H1 (cell line): ENCODE measurements at regions not wholly inside any gene's neighbourhood (a gene's known extent, or its start where the extent isn't known, plus 50 kb on each side); places are given as distances from the start of the nearest gene placed in this dataset.

Experiments
- CTCF ChIA-PET: fragments of 300-600 bp; sonication (Branson Sonifier 250); formaldehyde crosslinking; loops from one replicate; lab custom pipeline; 2021; ENCODE audit not compliant: partially characterized antibody; lab: Charles Lee
- POLR2A ChIA-PET: fragments of 300-600 bp; sonication (Branson Sonifier 250); formaldehyde crosslinking; loops from one replicate; lab custom pipeline; 2021; ENCODE audit warnings: inconsistent platforms; ENCODE audit not compliant: partially characterized antibody; lab: Charles Lee
- DNase-seq, 2 experiments: peaks; one replicate each; pipeline versions ENCODE4 v3.0.0 to v3.0.0-alpha.2; 2010 to 2022; ENCODE audit warnings: low spot score in 2 of 2, low read depth in 1 of 2, mixed read lengths in 1 of 2
- FAIRE-seq: peaks from 2 replicates; lab custom pipeline; 2011; peaks lifted over from hg19 to GRCh38; lab: Jason Lieb, UNC
- H2AFZ ChIP-seq: 2 replicates; pipeline ENCODE4 v1.8.1; 2012; ENCODE audit warnings: low read length, inconsistent platforms
- H2AK5ac ChIP-seq: 2 replicates; pipeline ENCODE4 v1.6.1; 2013; ENCODE audit warnings: low read depth, low read length
- H2BK120ac ChIP-seq: replicated peaks from 2 replicates; pipeline ENCODE3; 2013; ENCODE audit warnings: low read depth, low read length, inconsistent platforms
- H2BK12ac ChIP-seq: 2 replicates; pipeline ENCODE4 v1.6.1; 2013; ENCODE audit warnings: low read depth, low read length
- H2BK15ac ChIP-seq: 2 replicates; pipeline ENCODE4 v1.6.1; 2013; ENCODE audit warnings: low read length
- H2BK20ac ChIP-seq: 2 replicates; pipeline ENCODE4 v1.6.1; 2013; ENCODE audit warnings: low read length
- H2BK5ac ChIP-seq: 2 replicates; pipeline ENCODE4 v1.6.1; 2013; ENCODE audit warnings: low read depth, low read length
- H3K14ac ChIP-seq: 2 replicates; pipeline ENCODE4 v1.6.1; 2013; ENCODE audit warnings: inconsistent platforms; ENCODE audit not compliant: insufficient read length
- H3K18ac ChIP-seq: 2 replicates; pipeline ENCODE4 v1.6.1; 2013; ENCODE audit warnings: low read length; ENCODE audit errors: extremely low read depth
- H3K23ac ChIP-seq: 2 replicates; pipeline ENCODE4 v1.6.1; 2013; ENCODE audit warnings: inconsistent platforms; ENCODE audit not compliant: insufficient read length
- H3K23me2 ChIP-seq: 2 replicates; pipeline ENCODE4 v1.6.1; 2013; ENCODE audit warnings: low read depth, low read length
- H3K27ac ChIP-seq: 2 replicates; pipeline ENCODE4 v1.6.1; 2011; ENCODE audit warnings: low read depth, low read length, inconsistent platforms
- H3K27me3 ChIP-seq, 4 experiments: replicated peaks in 1 of 4; 1 replicate in 1 of 4; 2 replicates in 3 of 4; pipeline versions ENCODE4 v1.6.1 to v1.8.1; 2011 to 2013; ENCODE audit warnings: low read length in 3 of 4, mild to moderate bottlenecking in 3 of 4, inconsistent platforms in 2 of 4, mixed read lengths in 2 of 4, moderate library complexity in 1 of 4; ENCODE audit not compliant: control insufficient read depth in 3 of 4, insufficient read depth in 3 of 4; ENCODE audit errors: extremely low read depth in 1 of 4
- H3K36me3 ChIP-seq, 4 experiments: 2 replicates each; pipeline versions ENCODE4 v1.6.1 to v1.8.1; 2011 to 2013; ENCODE audit warnings: mild to moderate bottlenecking in 4 of 4, low read length in 3 of 4, moderate library complexity in 2 of 4, control low read depth in 1 of 4, inconsistent platforms in 1 of 4; ENCODE audit not compliant: insufficient read depth in 4 of 4, control insufficient read depth in 2 of 4
- H3K4ac ChIP-seq: replicated peaks from 2 replicates; pipeline ENCODE3; 2013; ENCODE audit warnings: low read length, low read depth, mixed read lengths, inconsistent platforms; ENCODE audit not compliant: insufficient read length
- H3K4me1 ChIP-seq, 4 experiments: replicated peaks in 1 of 4; 1 replicate in 1 of 4; 2 replicates in 3 of 4; pipeline versions ENCODE4 v1.6.1 to v1.8.1; 2011 to 2013; ENCODE audit warnings: low read length in 3 of 4, inconsistent platforms in 2 of 4, mixed read lengths in 1 of 4; ENCODE audit not compliant: insufficient read depth in 4 of 4, control insufficient read depth in 3 of 4
- H3K4me2 ChIP-seq, 2 experiments: 2 replicates each; pipeline versions ENCODE4 v1.6.1 to v1.8.1; 2011 to 2013; ENCODE audit warnings: low read depth in 2 of 2, low read length in 2 of 2, control low read depth in 1 of 2, inconsistent platforms in 1 of 2, mild to moderate bottlenecking in 1 of 2; ENCODE audit not compliant: insufficient read depth in 1 of 2
- H3K4me3 ChIP-seq, 4 experiments: fragments of 200-600, 300-600 bp in 1 of 4; sonication (generic), shearing (Covaris generic), sonication (Bioruptor Twin) in 1 of 4; 2 replicates each; pipeline versions ENCODE4 v1.5.1 to v1.8.1; 2011 to 2016; ENCODE audit warnings: low read length in 4 of 4, low read depth in 3 of 4, control low read depth in 2 of 4, inconsistent platforms in 2 of 4, mild to moderate bottlenecking in 2 of 4, mixed read lengths in 1 of 4, moderate library complexity in 1 of 4; ENCODE audit not compliant: insufficient read depth in 2 of 4; ENCODE audit errors: extremely low read depth in 1 of 4
- H3K56ac ChIP-seq: replicated peaks from 2 replicates; pipeline ENCODE3; 2013; ENCODE audit warnings: low read depth, mild to moderate bottlenecking, mixed read lengths, low read length, inconsistent platforms; ENCODE audit not compliant: insufficient read length
- H3K79me1 ChIP-seq: 2 replicates; pipeline ENCODE4 v1.6.1; 2013; ENCODE audit warnings: low read depth, low read length, control low read depth
- H3K79me2 ChIP-seq, 2 experiments: 2 replicates each; pipeline versions ENCODE4 v1.6.1 to v1.8.1; 2012 to 2013; ENCODE audit warnings: low read length in 2 of 2, mild to moderate bottlenecking in 2 of 2, inconsistent platforms in 1 of 2; ENCODE audit not compliant: insufficient read depth in 2 of 2, control insufficient read depth in 1 of 2
- H3K9ac ChIP-seq, 4 experiments: replicated peaks in 1 of 4; 1 replicate in 1 of 4; 2 replicates in 3 of 4; pipeline versions ENCODE4 v1.6.1 to v1.8.1; 2011 to 2013; ENCODE audit warnings: low read depth in 3 of 4, low read length in 3 of 4, control low read depth in 2 of 4, mild to moderate bottlenecking in 2 of 4, moderate library complexity in 2 of 4, inconsistent platforms in 1 of 4; ENCODE audit errors: extremely low read depth in 1 of 4
- H3K9me3 ChIP-seq, 2 experiments: 2 replicates each; pipeline versions ENCODE4 v1.6.1 to v1.8.1; 2012 to 2013; ENCODE audit warnings: mild to moderate bottlenecking in 2 of 2, moderate library complexity in 2 of 2, control low read depth in 1 of 2, inconsistent platforms in 1 of 2, low read depth in 1 of 2, low read length in 1 of 2, mixed read lengths in 1 of 2; ENCODE audit not compliant: insufficient read depth in 2 of 2
- H4K20me1 ChIP-seq, 2 experiments: replicated peaks in 1 of 2; 2 replicates each; pipeline versions ENCODE3 to v1.8.1; 2011 to 2013; ENCODE audit warnings: inconsistent platforms in 2 of 2, low read length in 2 of 2, mild to moderate bottlenecking in 1 of 2; ENCODE audit not compliant: insufficient read depth in 2 of 2, control insufficient read depth in 1 of 2
- H4K5ac ChIP-seq: 2 replicates; pipeline ENCODE4 v1.6.1; 2013; ENCODE audit warnings: low read length, low read depth, mixed read lengths, inconsistent platforms; ENCODE audit not compliant: insufficient read length
- H4K8ac ChIP-seq: 2 replicates; pipeline ENCODE4 v1.8.0; 2013; ENCODE audit warnings: mild to moderate bottlenecking, moderate library complexity, low read length, inconsistent platforms; ENCODE audit not compliant: insufficient read depth; ENCODE audit errors: extremely low read depth
- H4K91ac ChIP-seq: replicated peaks from 2 replicates; pipeline ENCODE3; 2013; ENCODE audit warnings: low read length, mixed read lengths, inconsistent platforms; ENCODE audit not compliant: insufficient read length
- BRCA1 ChIP-seq: IDR thresholded peaks from 2 replicates; pipeline ENCODE4 v1.6.1; 2012; ENCODE audit warnings: low read depth, low read length, improper control_type of control experiment
- CHD1 ChIP-seq: IDR thresholded peaks from 2 replicates; pipeline ENCODE4 v1.6.1; 2012; ENCODE audit warnings: low read depth, low read length, improper control_type of control experiment
- EGR1 ChIP-seq: IDR thresholded peaks from 2 replicates; pipeline ENCODE4 v1.6.1; 2011; ENCODE audit warnings: low read depth, low read length, borderline replicate concordance
- KDM5A ChIP-seq: fragments of 200-600 bp; IDR thresholded peaks from 2 replicates; pipeline ENCODE4 v1.7.1; 2012; ENCODE audit warnings: mild to moderate bottlenecking, low read length, inconsistent platforms, mixed read lengths
- NRF1 ChIP-seq: IDR thresholded peaks from 2 replicates; pipeline ENCODE4 v1.6.1; 2011; ENCODE audit warnings: mild to moderate bottlenecking, low read depth, low read length, improper control_type of control experiment
- RNF2 ChIP-seq: fragments of 200-900, 300-1000 bp; sonication (generic); IDR thresholded peaks from 2 replicates; pipeline ENCODE4 v1.7.1; 2016; ENCODE audit warnings: borderline replicate concordance, low read depth, mild to moderate bottlenecking, antibody characterized with exemption, low read length; ENCODE audit not compliant: poor library complexity, severe bottlenecking; ENCODE audit errors: missing control alignments
- TCF12 ChIP-seq: IDR thresholded peaks from 2 replicates; pipeline ENCODE4 v1.6.1; 2011; ENCODE audit warnings: low read depth, mild to moderate bottlenecking, low read length
- TF ChIP-seq, protein P1 (sequence below): IDR thresholded peaks from 2 replicates; pipeline ENCODE4 v1.6.1; 2012; ENCODE audit warnings: inconsistent platforms

DNA sequence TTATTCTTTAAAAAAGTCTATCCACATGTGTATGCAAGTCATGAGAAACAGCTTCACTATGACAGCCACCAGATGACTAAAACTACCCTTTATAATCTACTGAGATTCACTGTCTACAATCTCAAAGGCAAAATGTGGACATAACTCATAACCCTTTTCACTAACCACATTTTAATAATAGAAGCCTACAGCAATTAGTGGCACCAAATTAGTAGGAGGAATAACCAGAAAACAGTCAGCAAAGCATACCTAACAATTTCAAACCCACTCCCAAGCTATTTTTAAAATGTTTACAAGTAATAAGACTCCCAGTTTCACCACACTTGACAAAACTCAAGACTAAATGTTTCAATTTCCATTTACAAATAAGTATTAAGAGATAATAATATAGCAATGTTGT lies 442.9 kb downstream of the PTPRC start:
- no peak overlapping the region for H3K9ac ChIP-seq
- H4K20me1 ChIP-seq: no peaks in the 10 kb centered on the region
- POLR2A ChIA-PET: no interaction called here
- H3K79me1 ChIP-seq: no peaks in the 10 kb centered on the region
- H3K27ac ChIP-seq: no peak overlapping the region
- H3K9me3 ChIP-seq: no peaks in the 10 kb centered on the region
- H4K5ac ChIP-seq: no peak overlapping the region
- no peaks in the 10 kb centered on the region for H3K4me1 ChIP-seq
- no peak overlapping the region for H2AK5ac ChIP-seq
- H3K36me3 ChIP-seq: no peaks in the 10 kb centered on the region
- H3K27me3 ChIP-seq: no peaks in the 10 kb centered on the region
- no peak overlapping the region for H3K4ac ChIP-seq
- no peak overlapping the region for H4K8ac ChIP-seq
- no peak overlapping the region for H3K56ac ChIP-seq
- H2BK15ac ChIP-seq: no peak overlapping the region
- H3K4me2 ChIP-seq: no peak overlapping the region
- H2BK20ac ChIP-seq: no peak overlapping the region
- no peak overlapping the region for H3K18ac ChIP-seq
- H2BK120ac ChIP-seq: no peak overlapping the region
- no peak overlapping the region for H2AFZ ChIP-seq
- no peak overlapping the region for H2BK5ac ChIP-seq
- no peaks in the 10 kb centered on the region for H3K23me2 ChIP-seq
- H2BK12ac ChIP-seq: no peak overlapping the region
- no peaks in the 10 kb centered on the region for H3K79me2 ChIP-seq
- H3K14ac ChIP-seq: no peak overlapping the region
- no peak overlapping the region for H3K23ac ChIP-seq
- DNase-seq (no peak), FAIRE-seq (no peak)
- CTCF ChIA-PET: interaction anchor here (1.4 kb wide), 1 partner anchor 31 kb away, joined by 4 read pairs; no protein-coding TSS in a partner anchor
- H3K4me3 ChIP-seq: no peak overlapping the region
- no peak overlapping the region for H4K91ac ChIP-seq
- TF ChIP-seq EGR1: no peak
- no peak for TF ChIP-seq BRCA1
- TF ChIP-seq RNF2: no peak
- no peak for TF ChIP-seq KDM5A
- TF ChIP-seq TCF12: no peak
- no peak for TF ChIP-seq CHD1
- no peak for TF ChIP-seq NRF1
- TF ChIP-seq, protein P1, sequence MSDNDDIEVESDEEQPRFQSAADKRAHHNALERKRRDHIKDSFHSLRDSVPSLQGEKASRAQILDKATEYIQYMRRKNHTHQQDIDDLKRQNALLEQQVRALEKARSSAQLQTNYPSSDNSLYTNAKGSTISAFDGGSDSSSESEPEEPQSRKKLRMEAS: no peak
